ENCODE measurements at regions not wholly inside any gene's neighbourhood (a gene's known extent, or its start where the extent isn't known, plus 50 kb on each side); places are given as distances from the start of the nearest gene placed in this dataset.

DNA sequence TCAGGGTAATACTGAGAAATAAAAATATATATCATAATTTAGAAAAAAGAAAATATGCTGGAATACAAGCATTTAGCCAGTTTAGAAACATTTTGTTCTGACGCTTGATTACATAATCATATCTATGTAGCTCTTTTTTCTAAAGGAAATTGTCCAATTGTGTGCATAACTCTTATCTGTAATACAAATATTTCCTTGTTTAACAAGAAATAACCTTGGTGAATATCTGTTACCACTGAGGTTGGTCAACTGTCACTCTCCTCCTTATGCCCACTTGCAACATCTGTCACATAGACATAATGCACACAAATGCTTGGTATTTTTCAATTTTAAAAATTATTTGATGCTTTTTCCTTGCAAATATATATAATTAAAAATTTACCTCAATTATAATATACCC lies 609.7 kb downstream of the TLL1 start:
- Histone ChIP-seq H3K9me2 (replicated peaks; ENCODE audit: low read depth, low read length) (no peaks in the 10 kb centered on the region), H2AFZ (ENCODE audit: low read length) (no peak overlapping the region), H3K4me3 (ENCODE audit: low read length, poor library complexity, severe bottlenecking) (no peak overlapping the region), H3K79me2 (ENCODE audit: insufficient read depth, low read length) (no peaks in the 10 kb centered on the region), H3K36me3 (ENCODE audit: insufficient read depth, low read length) (no peaks in the 10 kb centered on the region), H4K20me1 (ENCODE audit: insufficient read depth, low read length, poor library complexity, severe bottlenecking) (no peaks in the 10 kb centered on the region), H3K9me3 (ENCODE audit: insufficient read depth, low read depth, low read length) (no peaks in the 10 kb centered on the region), H3K4me2 (ENCODE audit: low read depth, low read length, poor library complexity, severe bottlenecking) (no peak overlapping the region), H3K4me1 (ENCODE audit: insufficient read depth, low read length, poor library complexity, severe bottlenecking) (no peaks in the 10 kb centered on the region), H3K27me3 (ENCODE audit: insufficient read depth, low read length, poor library complexity, severe bottlenecking) (no peaks in the 10 kb centered on the region), H3K9ac (ENCODE audit: low read depth, low read length, poor library complexity, severe bottlenecking) (no peak overlapping the region), H3F3A (ENCODE audit: low read depth) (no peaks in the 10 kb centered on the region)
- no peak for TF ChIP-seq EZH2phosphoT487 (IDR thresholded peaks at IDR 0.05; ENCODE audit: borderline replicate concordance)
- TF ChIP-seq, protein P1, sequence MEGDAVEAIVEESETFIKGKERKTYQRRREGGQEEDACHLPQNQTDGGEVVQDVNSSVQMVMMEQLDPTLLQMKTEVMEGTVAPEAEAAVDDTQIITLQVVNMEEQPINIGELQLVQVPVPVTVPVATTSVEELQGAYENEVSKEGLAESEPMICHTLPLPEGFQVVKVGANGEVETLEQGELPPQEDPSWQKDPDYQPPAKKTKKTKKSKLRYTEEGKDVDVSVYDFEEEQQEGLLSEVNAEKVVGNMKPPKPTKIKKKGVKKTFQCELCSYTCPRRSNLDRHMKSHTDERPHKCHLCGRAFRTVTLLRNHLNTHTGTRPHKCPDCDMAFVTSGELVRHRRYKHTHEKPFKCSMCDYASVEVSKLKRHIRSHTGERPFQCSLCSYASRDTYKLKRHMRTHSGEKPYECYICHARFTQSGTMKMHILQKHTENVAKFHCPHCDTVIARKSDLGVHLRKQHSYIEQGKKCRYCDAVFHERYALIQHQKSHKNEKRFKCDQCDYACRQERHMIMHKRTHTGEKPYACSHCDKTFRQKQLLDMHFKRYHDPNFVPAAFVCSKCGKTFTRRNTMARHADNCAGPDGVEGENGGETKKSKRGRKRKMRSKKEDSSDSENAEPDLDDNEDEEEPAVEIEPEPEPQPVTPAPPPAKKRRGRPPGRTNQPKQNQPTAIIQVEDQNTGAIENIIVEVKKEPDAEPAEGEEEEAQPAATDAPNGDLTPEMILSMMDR (conservative IDR thresholded peaks at IDR 0.05; ENCODE audit: low read length) = no peak

DNA sequence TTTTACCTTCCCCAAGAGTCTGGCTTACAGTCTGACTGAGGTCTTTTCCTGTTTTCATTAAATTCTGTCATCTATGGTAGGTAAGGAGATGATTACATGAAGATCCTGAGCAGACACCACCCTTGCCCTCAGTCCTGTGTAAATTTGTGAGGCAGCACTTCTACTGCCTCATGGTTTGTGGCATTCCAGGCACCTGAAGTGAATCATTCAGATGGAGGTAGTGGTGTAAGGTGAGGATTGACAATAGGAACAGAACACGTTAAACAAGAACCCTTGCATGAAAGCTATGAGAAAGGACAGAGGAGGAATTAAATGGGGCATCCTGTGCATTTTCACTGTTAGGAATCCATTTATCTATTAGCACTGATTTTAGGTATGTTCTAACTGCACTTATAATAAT lies 618.6 kb downstream of the TLL1 start:
- TF ChIP-seq EZH2phosphoT487 (IDR thresholded peaks at IDR 0.05; ENCODE audit: borderline replicate concordance) = no peak
- TF ChIP-seq, protein P1 (conservative IDR thresholded peaks at IDR 0.05; ENCODE audit: low read length) = no peak
- H3K9me3 ChIP-seq (ENCODE audit: insufficient read depth, low read depth, low read length) = no peaks in the 10 kb centered on the region
- no peak overlapping the region for H3K9ac ChIP-seq (ENCODE audit: low read depth, low read length, poor library complexity, severe bottlenecking)
- no peaks in the 10 kb centered on the region for H3K79me2 ChIP-seq (ENCODE audit: insufficient read depth, low read length)
- H3K4me3 ChIP-seq (ENCODE audit: low read length, poor library complexity, severe bottlenecking) = no peak overlapping the region
- H3K4me2 ChIP-seq (ENCODE audit: low read depth, low read length, poor library complexity, severe bottlenecking) = no peak overlapping the region
- H4K20me1 ChIP-seq (ENCODE audit: insufficient read depth, low read length, poor library complexity, severe bottlenecking) = no peaks in the 10 kb centered on the region
- no peaks in the 10 kb centered on the region for H3K27me3 ChIP-seq (ENCODE audit: insufficient read depth, low read length, poor library complexity, severe bottlenecking)
- no peaks in the 10 kb centered on the region for H3F3A ChIP-seq (ENCODE audit: low read depth)
- no peaks in the 10 kb centered on the region for H3K36me3 ChIP-seq (ENCODE audit: insufficient read depth, low read length)
- no peaks in the 10 kb centered on the region for H3K4me1 ChIP-seq (ENCODE audit: insufficient read depth, low read length, poor library complexity, severe bottlenecking)
- H2AFZ ChIP-seq (ENCODE audit: low read length) = no peak overlapping the region
- H3K9me2 ChIP-seq (replicated peaks; ENCODE audit: low read depth, low read length) = no peaks in the 10 kb centered on the region

DNA sequence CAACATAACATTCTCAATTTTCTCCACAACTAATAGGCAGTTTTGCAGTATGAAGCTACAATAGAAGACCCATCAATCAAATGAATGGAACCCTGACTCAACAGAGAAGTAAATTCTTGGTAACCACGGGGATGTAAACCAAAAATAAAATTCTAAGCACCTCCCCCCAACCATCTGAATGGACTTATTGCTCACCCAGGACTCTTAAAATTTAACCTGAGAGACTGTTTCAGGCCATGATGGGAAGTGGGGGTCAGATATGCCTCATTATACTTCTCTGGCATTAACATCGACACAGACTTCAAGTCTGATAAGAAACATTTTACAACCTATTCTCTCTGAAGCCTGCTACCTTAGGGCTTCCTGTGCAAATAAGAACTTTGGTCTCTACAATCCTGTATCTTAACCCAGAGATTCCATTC lies 620.9 kb downstream of the TLL1 start:
- H4K20me1 ChIP-seq (ENCODE audit: insufficient read depth, low read length, poor library complexity, severe bottlenecking) = no peaks in the 10 kb centered on the region
- no peaks in the 10 kb centered on the region for H3K4me1 ChIP-seq (ENCODE audit: insufficient read depth, low read length, poor library complexity, severe bottlenecking)
- no peaks in the 10 kb centered on the region for H3K9me2 ChIP-seq (replicated peaks; ENCODE audit: low read depth, low read length)
- H3K4me2 ChIP-seq (ENCODE audit: low read depth, low read length, poor library complexity, severe bottlenecking) = peak overlapping the region; percentile 6
- no peak overlapping the region for H3K4me3 ChIP-seq (ENCODE audit: low read length, poor library complexity, severe bottlenecking)
- TF ChIP-seq, protein P1 (conservative IDR thresholded peaks at IDR 0.05; ENCODE audit: low read length) = no peak
- no peak for TF ChIP-seq EZH2phosphoT487 (IDR thresholded peaks at IDR 0.05; ENCODE audit: borderline replicate concordance)
- H3K9ac ChIP-seq (ENCODE audit: low read depth, low read length, poor library complexity, severe bottlenecking) = no peak overlapping the region
- H3K9me3 ChIP-seq (ENCODE audit: insufficient read depth, low read depth, low read length) = no peaks in the 10 kb centered on the region
- no peaks in the 10 kb centered on the region for H3K27me3 ChIP-seq (ENCODE audit: insufficient read depth, low read length, poor library complexity, severe bottlenecking)
- H3K36me3 ChIP-seq (ENCODE audit: insufficient read depth, low read length) = no peaks in the 10 kb centered on the region
- H3F3A ChIP-seq (ENCODE audit: low read depth) = no peaks in the 10 kb centered on the region
- no peak overlapping the region for H2AFZ ChIP-seq (ENCODE audit: low read length)
- no peaks in the 10 kb centered on the region for H3K79me2 ChIP-seq (ENCODE audit: insufficient read depth, low read length)
